Fibroblast of peridontal ligament (primary cell): ENCODE measurements at regions not wholly inside any gene's neighbourhood (a gene's known extent, or its start where the extent isn't known, plus 50 kb on each side); places are given as distances from the start of the nearest gene placed in this dataset.

Experiments
- DNase-seq: peaks from one replicate; pipeline ENCODE4 v3.0.0-alpha.2; 2010; ENCODE audit errors: extremely low read depth

- no peak for DNase-seq
Measured at GRCh38 chr1:29827237-29827750, 591.0 kb downstream of the PTPRU start.

GRCh38 chr1:29826646-29827045 lies 590.3 kb downstream of the PTPRU start:
- DNase-seq, result no peak

- DNase-seq, result no peak
Measured at GRCh38 chr1:29825941-29826415, 589.7 kb downstream of the PTPRU start.

- DNase-seq, result no peak
Measured at GRCh38 chr1:29825274-29825940, 589.1 kb downstream of the PTPRU start.

GRCh38 chr1:29824511-29825273 lies 588.4 kb downstream of the PTPRU start:
- no peak for DNase-seq

GRCh38 chr1:29824025-29824424 lies 587.7 kb downstream of the PTPRU start:
- DNase-seq, result no peak

- no peak for DNase-seq
Measured at GRCh38 chr1:29823561-29823960, 587.2 kb downstream of the PTPRU start.

DNA sequence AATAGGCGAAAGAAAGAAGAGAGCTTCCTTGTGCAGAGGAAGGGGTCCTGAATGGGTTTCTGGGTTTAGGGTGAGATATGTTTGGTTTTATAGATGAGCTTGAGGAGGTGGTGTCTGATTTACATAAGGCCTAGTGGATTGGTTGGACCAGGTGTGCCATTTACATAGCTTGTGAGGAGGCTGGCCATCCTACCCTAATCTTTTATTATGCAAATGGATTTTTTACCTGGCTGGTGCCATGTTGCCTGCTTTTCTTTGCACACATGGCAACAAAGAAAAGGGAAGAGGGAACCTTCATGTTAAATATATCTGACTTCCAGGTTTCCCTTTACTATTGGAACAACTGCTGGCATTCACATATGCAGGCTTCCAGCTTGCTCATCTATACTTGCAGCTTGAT lies 585.3 kb downstream of the PTPRU start:
- no peak for DNase-seq

DNA sequence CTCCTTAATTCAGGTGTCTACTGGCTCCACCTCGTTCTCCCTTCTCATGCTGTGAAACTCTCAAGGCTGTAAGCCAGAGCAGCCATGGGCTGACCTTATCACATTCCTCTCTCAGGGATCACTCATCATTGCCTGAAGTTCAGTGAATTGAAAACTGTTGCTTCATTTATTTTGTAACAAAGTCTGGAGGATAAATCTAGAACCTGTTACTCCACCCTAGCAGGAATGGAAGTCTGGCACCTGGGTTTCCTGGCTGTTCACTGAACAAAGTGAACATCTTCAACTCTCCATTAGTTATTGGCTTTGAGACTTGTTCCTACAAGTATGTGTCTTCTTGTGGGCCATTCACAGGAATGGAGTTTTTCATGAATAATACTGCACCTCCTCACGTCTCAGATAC lies 584.1 kb downstream of the PTPRU start:
- DNase-seq, result no peak

- DNase-seq, result no peak
Measured at GRCh38 chr1:29812408-29813135, 576.2 kb downstream of the PTPRU start.

- DNase-seq, result no peak
Measured at GRCh38 chr1:29811727-29812407, 575.5 kb downstream of the PTPRU start.

GRCh38 chr1:29811247-29811646 lies 574.9 kb downstream of the PTPRU start:
- DNase-seq, result no peak

DNA sequence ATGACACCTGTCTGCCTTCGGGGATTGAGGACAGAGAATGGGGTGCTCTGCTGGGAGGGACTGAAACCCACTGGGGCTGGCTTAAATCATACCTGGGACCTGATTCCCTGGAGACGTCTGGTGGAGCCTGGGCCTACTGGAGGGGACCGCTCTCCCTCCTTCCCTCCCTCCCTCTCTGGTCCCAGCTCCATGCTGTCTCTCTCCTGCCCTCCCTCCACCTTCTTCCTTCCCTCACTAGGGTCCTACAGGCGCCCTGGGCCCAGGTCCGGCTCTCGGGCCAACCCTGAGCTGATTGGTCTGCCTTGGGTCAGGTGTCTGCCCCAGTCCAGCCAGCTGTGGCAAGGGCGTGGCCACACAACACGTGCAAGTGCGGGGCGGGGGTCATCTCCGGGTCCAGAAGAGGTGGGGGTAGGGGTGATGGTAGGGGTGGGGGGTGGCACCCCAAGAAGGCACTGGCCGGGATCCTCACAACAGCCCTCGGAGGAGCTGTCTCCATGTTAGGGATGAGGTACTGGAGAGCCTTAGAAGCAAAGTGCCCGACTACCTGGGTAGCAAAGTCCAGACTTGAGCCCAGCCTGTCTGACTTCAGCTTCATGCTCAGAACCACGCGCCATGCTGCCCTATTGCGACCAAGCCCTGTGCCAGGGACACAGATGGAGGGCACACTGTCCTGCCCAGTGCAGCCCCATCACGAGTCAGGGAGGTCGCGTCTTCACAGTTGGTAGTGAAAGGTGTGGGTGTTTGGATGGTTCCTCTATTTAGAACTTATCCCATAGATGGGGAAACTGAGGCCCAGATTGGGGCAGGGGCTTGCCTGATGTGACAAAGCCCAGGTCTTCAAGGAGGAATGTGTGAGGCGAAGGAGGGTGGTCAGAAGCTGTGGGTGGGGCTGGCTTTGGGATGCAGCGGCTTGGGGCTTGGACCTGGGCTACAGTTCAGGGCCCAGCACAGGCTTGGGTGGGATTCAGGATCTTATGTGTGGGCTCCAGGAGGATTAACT lies 574.1 kb downstream of the PTPRU start:
- DNase-seq, result no peak

- no peak for DNase-seq
Measured at GRCh38 chr1:29809446-29810120, 573.3 kb downstream of the PTPRU start.

- no peak for DNase-seq
Measured at GRCh38 chr1:29808141-29808995, 572.0 kb downstream of the PTPRU start.

- no peak for DNase-seq
Measured at GRCh38 chr1:29807689-29808088, 571.4 kb downstream of the PTPRU start.

- DNase-seq, result no peak
Measured at GRCh38 chr1:29806646-29807319, 570.5 kb downstream of the PTPRU start.

DNA sequence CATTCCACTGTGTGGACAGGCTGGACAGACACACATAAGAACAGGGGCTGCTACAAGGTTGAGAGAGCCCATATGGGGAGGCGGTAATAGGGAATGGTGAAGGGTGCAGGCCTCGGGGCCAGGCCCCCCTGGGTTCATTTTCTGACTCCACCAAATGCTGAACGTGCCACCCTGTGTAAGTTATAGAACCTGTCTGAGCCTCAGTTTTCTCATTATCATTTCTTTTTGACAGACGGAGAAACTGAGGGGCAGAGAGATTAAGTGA lies 569.5 kb downstream of the PTPRU start:
- no peak for DNase-seq
